IPS-18c (cell line): ENCODE measurements at regions not wholly inside any gene's neighbourhood (a gene's known extent, or its start where the extent isn't known, plus 50 kb on each side); places are given as distances from the start of the nearest gene placed in this dataset.

Experiments
- H3K4me3 ChIP-seq: 2 replicates; pipeline ENCODE4 v1.7.0; 2013; ENCODE audit warnings: low read depth, mild to moderate bottlenecking, low read length, moderate library complexity; ENCODE audit not compliant: insufficient read depth
- H3K9me3 ChIP-seq: one replicate; pipeline ENCODE4 v1.6.1; 2013; ENCODE audit warnings: mild to moderate bottlenecking, low read length, moderate library complexity; ENCODE audit not compliant: control insufficient read depth, insufficient read depth

DNA sequence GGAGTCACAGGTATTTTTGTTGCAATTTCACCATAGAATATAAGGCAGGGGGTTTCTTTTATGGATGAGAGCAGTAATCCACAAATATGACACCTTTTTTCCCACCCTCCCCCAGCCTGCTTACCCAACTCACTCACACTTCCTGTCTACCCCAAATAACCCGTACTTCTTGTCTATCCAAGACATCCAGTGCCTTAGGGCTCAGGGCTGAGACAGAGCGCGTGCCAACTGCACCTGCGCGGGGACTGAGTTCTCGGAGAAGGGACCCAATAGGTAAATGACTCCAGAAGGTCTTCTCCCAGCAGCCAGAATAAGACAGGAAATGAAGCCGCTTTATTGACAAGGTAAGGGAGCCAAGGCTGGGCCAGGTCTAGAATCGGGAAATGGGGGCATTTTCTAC is 369.1 kb downstream of the SIPA1L2 start:
- Histone ChIP-seq H3K4me3 (no peak overlapping the region), H3K9me3 (no peaks in the 10 kb centered on the region)

DNA sequence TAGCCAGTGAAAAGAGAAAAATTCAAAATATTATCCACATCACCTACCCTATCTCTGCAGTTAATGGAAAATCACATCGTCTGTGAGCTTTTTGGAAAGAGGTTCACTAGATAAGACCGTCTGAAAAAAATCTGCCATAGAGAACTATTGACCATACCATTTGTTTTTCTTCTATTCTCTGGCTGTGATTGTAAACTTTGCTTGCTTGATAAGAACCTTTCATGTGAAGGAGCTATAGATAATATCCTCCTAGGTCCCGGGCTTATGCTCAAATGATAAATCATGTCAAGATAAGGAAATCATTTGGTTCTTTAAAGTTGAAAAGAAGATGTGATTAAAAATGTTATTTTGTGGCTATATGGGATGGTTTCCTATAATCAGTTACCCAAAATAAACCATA is 369.9 kb downstream of the SIPA1L2 start:
- H3K9me3 ChIP-seq, result no peaks in the 10 kb centered on the region
- H3K4me3 ChIP-seq, result no peak overlapping the region

DNA sequence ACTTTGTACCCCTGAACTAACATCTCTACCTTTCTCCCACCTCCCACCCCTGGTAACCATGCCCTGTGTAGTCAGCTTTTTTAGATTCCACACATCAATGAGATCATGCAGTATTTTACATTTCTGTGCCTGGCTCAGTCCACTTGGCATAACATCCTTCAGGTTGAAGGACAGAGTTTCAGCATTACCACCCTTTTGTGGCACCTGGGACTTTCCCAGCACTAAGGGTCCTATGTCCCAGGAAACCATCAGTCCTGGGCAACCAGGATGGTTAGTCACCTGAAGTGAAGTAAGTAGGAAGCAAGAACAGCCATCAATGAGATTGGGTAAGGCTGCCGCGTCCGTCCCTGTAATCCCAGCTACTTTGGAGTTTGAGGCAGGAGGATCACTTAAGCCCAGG is 370.6 kb downstream of the SIPA1L2 start:
- H3K9me3 ChIP-seq, result no peaks in the 10 kb centered on the region
- H3K4me3 ChIP-seq, result no peak overlapping the region

DNA sequence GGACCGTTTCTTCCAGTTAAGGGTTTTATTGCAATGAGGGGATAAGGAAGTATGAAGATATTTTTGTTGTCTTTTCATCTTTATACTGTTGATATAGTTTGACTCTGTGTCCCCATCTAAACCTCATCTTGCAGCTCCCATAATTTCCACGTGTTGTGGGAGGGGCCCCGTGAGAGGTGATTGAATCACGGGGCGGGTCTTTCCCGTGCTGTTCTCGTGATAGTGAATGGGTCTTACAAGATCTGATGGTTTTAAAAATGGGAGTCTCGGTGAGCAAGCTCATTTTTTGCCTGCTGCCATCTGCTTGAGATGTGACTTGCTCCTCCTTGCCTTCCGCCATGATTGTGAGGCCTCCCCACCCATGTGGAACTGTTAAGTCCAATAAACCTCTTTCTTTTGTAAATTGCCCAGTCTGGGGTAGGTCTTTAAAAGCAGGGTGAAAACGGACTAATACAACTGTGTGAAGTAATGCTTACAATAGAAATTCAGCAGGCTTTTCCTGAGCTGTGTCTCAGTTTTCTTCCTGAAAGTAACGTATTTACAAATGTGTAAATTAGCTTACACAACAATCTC is 377.3 kb downstream of the SIPA1L2 start:
- H3K9me3 ChIP-seq, result no peaks in the 10 kb centered on the region
- H3K4me3 ChIP-seq, result no peak overlapping the region

DNA sequence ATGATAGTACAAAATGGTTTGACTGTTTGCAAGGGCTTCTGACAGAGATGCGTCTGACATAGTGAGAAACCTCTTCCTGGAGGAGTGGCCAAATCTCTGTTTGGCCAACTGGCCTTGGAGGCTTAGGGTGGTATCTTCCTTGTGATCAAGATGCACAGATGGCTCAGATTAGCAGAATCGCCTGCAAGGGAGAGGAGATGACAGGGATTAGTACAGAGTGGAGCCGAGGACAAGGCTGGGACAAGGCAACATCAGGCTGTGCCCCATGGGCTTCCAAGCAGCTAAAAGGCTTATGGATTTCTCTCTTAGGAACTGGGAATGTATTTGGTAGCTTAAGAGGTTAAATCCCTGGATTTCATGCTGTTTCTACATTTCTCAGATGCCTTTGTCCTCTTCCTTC is 379.1 kb downstream of the SIPA1L2 start:
- Histone ChIP-seq H3K4me3 (no peak overlapping the region), H3K9me3 (no peaks in the 10 kb centered on the region)

DNA sequence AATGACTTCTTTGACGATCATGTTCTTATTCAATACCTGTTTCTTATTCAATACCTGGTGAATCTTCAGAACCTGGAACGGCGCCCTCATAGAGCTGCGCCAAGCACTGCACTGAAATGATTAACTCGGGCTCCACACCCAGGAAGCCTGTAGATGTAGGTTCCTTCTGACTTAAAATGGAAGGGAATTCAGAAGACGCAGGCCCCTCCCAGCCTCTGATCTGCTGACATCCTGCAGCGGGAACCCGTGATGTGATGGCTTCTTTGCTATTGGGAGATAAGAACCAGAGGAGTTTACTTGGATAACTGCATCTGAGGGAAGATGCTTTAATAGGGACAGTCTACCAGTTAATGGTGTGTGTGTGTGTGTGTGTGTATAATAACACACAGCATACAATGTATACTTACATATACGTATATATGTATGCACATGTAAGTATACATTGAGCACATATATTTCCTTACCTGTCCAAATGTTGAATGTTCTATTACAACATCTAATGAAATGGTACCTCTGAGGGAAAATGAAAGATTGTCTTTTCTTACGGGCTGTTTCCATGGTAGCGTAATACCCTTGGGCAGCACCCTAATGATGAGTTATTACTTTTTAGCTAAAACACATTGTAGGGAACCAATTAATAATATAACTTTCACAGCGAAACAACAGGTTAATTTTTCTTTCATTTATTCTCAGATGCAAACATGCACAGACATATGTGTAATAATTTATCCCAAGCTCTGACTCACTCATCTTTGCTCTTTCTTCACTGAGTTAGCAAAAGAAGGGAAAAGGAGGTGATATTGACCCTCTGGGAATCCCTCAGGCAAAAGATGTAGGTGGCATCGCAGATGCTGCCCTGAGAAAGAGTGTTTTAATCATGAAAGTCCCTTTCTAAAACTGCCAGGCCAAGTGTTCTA is 379.8 kb downstream of the SIPA1L2 start:
- no peaks in the 10 kb centered on the region for H3K9me3 ChIP-seq
- H3K4me3 ChIP-seq, result no peak overlapping the region

DNA sequence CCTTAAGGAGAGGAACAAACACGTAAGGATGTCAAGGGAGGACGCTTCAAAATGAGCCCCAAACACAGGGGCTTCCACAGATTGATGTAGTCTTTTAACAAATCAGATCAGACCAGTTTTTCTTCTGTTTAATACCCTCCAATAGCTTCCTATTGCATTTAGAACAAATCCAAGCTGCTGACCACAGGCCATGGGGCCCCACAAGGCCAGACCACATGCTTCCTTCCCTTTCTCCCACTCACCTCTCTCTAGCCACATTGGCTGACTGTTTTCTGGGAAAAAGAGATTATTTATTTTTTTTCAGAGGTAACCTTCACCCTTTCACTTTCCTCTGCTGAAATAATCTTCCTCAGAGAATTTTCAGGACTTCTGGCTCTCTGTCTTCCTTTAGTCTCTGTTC is 380.6 kb downstream of the SIPA1L2 start:
- Histone ChIP-seq H3K9me3 (no peaks in the 10 kb centered on the region), H3K4me3 (no peak overlapping the region)

DNA sequence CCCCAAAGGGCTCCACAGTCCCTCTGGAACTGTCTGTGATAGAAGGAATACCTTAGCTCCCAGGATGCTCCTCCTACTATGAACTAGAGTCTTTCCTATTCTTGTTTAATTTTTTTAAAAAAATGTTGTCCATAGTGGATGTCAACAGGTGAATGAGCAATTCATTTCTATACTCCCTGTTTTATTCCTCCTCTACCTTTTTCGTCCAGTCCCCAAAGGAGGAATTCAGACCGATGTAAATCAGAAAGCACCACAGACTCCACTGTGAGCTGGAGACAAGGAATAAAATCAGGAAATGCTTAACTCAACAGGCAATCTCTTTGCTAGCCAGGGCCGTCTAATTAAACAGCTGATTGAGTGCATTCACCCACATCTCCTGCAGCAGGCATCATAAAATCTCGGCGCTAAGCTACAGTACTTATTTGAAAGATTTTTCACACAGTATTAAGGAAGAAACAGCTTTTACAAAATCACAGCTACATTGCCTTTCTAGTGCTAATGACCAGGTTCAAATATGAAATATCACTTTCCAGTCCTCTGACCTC is 381.6 kb downstream of the SIPA1L2 start:
- Histone ChIP-seq H3K4me3 (no peak overlapping the region), H3K9me3 (no peaks in the 10 kb centered on the region)

DNA sequence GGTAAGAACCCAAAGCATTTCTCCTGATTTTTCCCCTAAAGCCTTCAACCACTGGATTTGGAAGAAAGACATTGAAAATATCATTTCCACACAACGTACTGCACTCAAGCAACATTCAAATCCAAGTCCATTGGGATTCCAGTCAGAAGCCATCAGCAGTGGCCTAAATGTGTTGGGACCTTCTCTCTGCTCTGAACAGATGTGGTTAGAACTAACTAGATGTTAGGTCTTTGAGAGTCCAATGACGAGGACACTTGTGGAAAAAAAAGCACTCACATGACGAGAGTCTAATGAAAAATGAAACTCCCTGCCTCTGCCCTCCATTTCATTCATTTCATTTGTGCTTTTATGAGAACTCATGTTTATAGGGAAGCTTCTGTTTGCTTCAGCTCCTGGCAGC is 382.3 kb downstream of the SIPA1L2 start:
- Histone ChIP-seq H3K4me3 (no peak overlapping the region), H3K9me3 (no peaks in the 10 kb centered on the region)

DNA sequence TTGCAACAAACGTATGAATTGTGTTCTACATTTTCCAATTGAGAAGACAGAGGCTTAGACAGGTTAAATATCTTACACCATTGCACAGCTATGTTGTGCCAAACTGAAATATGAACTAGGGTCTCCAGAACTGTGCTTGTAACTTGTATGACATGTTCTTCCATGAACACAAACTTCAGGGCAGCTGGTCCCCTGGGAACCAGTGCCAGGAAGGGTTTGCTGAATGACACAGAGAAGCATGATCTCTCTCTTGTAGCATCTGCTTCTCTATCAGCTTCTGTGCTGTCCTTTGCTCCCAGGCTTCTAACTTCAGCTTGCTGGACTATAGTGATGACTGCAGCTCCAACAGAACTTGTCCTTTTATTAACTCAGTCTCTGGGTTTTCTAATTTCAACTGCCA is 385.5 kb downstream of the SIPA1L2 start:
- H3K9me3 ChIP-seq, result no peaks in the 10 kb centered on the region
- H3K4me3 ChIP-seq, result no peak overlapping the region

DNA sequence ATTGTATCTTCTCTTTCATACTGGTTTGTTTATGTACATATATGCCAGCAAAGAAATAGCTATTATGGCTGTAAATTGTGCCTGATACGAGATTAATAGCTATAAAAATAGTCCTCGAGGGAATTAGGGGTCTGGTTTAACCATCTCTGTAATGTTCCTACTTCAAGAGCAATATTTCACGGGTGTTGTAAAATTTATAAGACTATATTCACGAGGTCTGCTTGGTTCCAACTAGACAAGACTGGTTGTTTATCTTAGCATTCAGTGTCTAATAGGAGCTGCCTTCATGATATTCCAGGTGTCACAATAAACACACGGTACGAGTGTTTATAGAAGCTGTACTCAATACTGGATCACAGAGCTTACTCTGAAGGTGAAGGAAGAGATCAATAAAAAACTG is 389.9 kb downstream of the SIPA1L2 start:
- no peaks in the 10 kb centered on the region for H3K9me3 ChIP-seq
- no peak overlapping the region for H3K4me3 ChIP-seq

DNA sequence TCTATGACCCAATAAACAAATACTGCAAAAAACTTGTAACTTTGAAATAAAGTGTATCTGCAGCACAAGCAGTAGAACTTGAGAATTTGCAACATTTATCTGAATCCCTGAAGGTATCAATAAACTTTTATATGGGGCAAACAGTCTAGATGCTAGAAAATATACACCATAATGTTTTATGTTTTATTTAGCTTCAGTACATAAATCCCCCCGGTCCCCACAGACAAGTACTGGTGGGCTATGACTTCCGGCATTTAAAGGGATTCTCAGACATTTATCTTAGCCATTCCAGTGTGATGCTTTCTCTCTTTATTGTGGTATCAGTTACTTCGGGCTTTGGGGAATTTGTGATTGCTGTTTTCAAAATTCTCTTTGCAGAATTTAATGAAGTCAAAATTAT is 390.4 kb downstream of the SIPA1L2 start:
- no peaks in the 10 kb centered on the region for H3K9me3 ChIP-seq
- H3K4me3 ChIP-seq, result no peak overlapping the region

DNA sequence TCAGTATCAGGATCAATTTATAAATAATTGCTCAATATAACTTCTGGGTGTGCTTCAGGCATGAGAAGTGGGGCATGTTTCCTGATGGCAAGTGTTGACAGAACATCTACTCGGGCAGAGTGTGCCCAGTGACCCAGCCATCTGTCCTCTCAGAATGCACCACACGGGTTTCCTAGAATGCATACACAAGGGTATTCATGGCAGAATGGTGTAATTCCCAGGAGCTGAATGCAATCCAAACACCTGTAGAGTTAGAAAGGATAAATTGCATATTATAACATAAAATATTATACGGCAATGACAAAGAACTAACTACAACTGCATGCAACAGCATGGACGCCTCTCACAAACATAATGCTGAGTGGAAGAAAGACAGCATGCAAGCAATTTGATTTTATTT is 391.9 kb downstream of the SIPA1L2 start:
- H3K9me3 ChIP-seq, result no peaks in the 10 kb centered on the region

DNA sequence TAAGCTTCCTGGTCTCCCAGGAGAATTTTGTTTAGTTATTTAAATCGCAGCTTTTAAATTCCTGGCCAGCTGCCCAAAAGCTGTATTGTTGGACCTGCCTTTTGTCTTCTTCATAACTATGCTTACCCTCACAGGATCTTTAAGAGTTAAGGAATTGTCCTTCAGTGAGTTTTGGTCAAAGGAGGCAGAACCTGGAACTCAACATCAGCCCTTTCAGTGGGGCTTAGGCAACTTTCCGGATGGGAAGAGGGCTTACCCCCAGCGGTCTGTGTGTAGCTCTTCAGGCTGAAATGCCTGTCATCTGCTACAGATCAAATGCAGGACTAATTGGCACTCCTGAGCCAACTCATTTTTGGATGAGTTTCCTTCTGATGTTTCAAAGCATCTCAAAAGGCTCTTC is 402.6 kb downstream of the SIPA1L2 start:
- Histone ChIP-seq H3K4me3 (no peak overlapping the region), H3K9me3 (no peaks in the 10 kb centered on the region)

More for the DNA sequence above, 391.9 kb downstream of the SIPA1L2 start:
- no peak overlapping the region for H3K4me3 ChIP-seq

DNA sequence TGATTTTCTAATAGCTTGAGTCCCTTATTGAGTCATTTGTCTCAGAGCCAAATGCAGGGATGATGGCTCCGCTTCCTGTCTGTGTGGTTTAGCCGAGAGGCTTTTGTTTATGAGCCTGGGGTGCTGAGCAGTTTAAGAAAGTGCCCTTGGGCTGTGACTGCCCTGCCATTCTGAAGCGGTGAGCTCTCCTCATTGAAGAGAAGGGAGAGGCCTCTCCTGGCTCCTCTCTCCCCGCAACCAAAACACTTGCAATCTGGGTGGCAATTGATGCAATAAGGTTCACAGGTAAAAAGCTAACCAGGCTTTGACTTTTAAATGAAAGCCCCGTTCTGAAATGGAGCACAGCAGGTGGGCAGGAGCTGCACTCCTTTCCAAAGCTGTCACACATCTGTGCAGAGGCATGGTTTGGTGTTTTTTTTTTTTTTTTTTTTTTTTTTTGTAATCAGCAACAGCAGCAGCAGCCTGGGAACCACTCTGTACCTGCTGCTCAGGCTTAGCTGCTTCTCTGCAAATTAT is 403.7 kb downstream of the SIPA1L2 start:
- no peaks in the 10 kb centered on the region for H3K9me3 ChIP-seq
- H3K4me3 ChIP-seq, result 0 out of 2 replicates have a peak overlapping the region, but pooled peaks have one; percentile 12

DNA sequence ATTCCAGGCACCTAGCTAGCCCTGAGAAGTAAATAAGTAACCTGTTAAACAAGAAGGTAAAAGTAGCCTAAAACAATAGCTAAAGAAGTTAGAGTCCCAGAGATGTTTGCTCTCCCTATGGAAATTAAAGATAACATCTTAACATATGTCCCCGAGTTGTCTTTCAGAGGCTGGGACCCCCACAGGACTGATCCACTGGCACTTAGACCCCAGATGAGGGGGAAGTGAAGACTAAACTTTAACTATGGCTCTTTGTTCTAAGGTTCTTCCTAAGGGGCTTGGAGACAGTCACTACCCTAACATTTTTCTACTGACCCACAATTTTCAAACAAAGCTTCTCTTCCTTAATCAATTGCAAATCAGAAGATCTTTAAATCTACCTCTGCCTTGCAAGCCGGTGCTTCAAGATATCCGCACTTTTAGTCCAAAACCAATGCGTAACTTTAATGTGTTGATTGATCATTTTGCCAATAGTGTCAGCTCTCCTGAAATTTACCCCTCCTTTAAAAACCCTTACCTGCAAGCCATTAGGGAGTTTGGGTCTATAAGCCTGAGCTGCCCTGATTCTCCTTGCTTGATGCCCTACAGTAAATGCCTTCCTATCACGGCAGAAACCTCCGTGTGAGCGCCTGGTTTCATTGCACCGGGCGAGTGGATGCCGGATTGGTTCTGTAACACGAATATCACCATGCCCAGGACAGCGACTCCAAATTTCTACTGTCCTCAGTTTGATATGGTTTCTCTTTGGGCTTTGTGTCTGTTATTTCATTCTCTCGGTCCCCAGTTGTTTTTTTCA is 404.4 kb downstream of the SIPA1L2 start:
- Histone ChIP-seq H3K9me3 (no peaks in the 10 kb centered on the region), H3K4me3 (0 out of 2 replicates have a peak overlapping the region, but pooled peaks have one; percentile 12)

DNA sequence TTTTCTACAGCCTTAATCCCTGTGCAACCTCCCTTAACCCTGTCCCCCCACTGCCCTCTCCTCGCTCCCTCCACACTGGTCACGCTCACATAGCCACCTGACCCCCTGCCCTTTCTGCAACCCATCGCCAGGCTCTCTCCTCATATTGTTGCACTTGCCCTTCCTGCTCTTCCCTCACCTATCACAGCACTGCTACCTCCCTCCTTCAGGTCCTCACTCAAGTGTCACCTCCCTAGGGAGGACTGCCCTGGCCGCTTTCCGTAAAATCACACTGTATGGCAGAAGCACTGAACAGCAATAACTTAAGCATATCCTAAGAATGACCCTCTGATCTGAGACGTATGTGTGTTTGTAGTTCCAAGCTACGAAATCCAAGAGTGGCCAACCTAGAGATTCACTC is 406.0 kb downstream of the SIPA1L2 start:
- no peaks in the 10 kb centered on the region for H3K9me3 ChIP-seq
- H3K4me3 ChIP-seq, result no peak overlapping the region
